Retinal pigment epithelial cell (primary cell): ENCODE measurements at regions not wholly inside any gene's neighbourhood (a gene's known extent, or its start where the extent isn't known, plus 50 kb on each side); places are given as distances from the start of the nearest gene placed in this dataset.

Source experiments
- DNase-seq: peaks from one replicate; pipeline ENCODE4 v3.0.0-alpha.2; 2010; ENCODE audit warnings: low read depth
- H3K4me3 ChIP-seq: 2 replicates; pipeline ENCODE4 v1.5.1; 2011; ENCODE audit warnings: mild to moderate bottlenecking, low read length, control low read depth, moderate library complexity
- TF ChIP-seq, protein P1 (sequence below): conservative IDR thresholded peaks from 2 replicates; pipeline ENCODE4 v1.5.1; 2011; ENCODE audit warnings: low read depth, low read length, control low read depth, inconsistent platforms

DNA sequence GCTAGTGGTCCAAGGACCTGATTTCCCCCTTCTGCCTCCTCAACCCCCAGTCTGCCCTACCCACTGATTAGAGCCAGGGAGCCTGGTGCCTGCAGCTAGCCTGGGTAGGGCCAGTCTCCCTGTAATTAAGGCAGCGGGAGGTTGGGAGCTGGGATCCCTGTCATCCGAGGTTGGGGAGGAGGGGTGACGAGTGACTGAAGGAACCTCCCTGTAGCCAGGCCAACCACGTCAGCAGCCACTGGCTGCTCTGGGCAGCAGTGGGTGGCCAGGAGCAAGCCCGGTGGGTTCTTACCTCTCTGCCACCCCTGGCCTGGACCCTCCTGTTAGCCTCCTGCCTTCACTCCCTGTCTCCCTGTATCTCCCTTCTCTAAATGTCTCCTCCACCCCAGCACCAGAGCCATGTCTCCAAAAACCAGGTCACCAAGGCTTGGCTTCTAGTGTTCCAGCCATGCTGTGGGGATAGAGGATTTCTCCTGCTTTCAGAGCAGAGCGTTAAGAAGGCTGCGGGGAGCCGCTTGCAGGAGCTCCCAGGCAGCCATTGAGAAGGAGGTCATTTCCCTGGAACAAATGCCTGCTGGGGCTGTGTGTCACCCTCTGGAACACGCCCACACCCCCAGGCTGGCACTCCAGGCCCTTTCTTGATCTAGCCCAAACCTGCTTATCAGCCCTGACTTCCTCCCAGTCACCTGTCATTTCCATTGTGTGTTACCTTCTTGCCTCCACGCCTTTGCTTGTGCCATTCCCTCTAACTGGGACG lies 65.0 kb upstream of the GGTA1 start:
- no peak for DNase-seq
- no peak overlapping the region for H3K4me3 ChIP-seq
- TF ChIP-seq, protein P1, sequence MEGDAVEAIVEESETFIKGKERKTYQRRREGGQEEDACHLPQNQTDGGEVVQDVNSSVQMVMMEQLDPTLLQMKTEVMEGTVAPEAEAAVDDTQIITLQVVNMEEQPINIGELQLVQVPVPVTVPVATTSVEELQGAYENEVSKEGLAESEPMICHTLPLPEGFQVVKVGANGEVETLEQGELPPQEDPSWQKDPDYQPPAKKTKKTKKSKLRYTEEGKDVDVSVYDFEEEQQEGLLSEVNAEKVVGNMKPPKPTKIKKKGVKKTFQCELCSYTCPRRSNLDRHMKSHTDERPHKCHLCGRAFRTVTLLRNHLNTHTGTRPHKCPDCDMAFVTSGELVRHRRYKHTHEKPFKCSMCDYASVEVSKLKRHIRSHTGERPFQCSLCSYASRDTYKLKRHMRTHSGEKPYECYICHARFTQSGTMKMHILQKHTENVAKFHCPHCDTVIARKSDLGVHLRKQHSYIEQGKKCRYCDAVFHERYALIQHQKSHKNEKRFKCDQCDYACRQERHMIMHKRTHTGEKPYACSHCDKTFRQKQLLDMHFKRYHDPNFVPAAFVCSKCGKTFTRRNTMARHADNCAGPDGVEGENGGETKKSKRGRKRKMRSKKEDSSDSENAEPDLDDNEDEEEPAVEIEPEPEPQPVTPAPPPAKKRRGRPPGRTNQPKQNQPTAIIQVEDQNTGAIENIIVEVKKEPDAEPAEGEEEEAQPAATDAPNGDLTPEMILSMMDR: no peak

GRCh38 chr9:121566481-121567465 lies 67.1 kb upstream of the GGTA1 start:
- DNase-seq: no peak
- TF ChIP-seq, protein P1: no peak

GRCh38 chr9:121567500-121568342 lies 68.1 kb upstream of the GGTA1 start:
- TF ChIP-seq, protein P1: no peak
- DNase-seq: no peak
- H3K4me3 ChIP-seq: no peak overlapping the region

More at GRCh38 chr9:121566481-121567465, 67.1 kb upstream of the GGTA1 start:
- H3K4me3 ChIP-seq: peak overlapping the region; percentile 6

DNA sequence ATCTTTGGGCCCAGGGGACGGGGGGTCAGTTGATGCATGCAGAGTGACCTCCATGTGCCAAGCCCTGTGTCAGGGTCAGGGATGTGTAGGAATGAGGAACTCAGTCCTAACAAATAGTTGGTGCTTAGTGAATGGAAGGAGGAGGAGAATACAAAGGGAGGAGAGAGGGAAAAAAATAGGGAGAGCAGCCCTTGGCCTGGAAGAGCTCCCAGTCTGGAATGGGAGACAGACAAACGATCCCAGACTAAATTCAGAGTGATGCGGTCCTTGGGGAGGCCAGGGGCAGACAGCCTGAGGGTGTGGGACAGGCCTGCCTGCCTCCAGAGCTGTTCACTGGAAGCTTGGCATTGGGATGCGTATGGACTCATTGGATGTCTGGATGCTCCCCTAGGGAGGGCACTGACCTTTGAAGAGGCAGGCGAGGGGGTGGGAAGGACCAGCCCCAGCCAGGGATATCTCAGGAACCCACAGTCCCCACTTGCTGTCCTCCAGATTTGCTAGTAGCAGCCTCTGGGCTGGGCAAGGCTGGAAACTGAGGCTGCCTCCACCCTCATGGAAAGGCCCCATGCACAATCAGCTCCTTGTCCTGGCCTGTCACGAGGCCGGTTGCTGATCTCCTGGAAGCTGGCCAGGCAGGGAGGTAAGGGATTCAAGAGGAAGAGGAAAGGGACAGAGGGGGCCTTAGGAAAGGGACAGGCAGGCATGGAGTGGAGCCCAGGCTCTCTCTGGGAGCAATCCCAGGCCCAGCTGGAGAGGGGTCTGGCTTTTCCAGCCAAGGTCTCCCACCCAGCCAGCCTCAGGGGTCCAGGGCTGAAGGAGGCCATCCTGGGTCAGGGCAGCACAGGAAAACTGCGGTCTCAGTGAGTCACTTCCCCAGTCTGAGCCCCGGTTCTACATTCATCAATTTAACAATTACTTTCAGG lies 69.0 kb upstream of the GGTA1 start:
- TF ChIP-seq, protein P1: no peak
- peak; percentile 16 for DNase-seq
- H3K4me3 ChIP-seq: no peak overlapping the region

DNA sequence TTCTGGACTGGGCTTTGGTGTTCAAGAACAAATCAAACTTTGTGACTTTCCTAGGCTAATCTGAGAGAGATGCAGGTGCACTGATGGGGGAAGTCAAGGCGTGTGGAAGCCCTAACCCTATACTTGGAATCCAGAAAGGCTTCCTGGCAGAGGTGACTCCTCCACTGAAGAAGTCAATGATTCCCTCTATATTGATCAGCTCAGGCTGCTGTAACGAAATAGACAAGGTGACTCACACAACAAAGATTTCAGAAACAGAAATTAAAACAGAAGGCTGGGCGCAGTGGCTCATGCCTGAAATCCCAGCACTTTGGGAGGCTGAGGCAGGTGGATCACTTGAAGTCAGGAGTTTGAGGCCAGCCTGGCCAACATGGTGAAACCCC lies 69.6 kb upstream of the GGTA1 start:
- no peak for DNase-seq
- TF ChIP-seq, protein P1: no peak
- no peak overlapping the region for H3K4me3 ChIP-seq

DNA sequence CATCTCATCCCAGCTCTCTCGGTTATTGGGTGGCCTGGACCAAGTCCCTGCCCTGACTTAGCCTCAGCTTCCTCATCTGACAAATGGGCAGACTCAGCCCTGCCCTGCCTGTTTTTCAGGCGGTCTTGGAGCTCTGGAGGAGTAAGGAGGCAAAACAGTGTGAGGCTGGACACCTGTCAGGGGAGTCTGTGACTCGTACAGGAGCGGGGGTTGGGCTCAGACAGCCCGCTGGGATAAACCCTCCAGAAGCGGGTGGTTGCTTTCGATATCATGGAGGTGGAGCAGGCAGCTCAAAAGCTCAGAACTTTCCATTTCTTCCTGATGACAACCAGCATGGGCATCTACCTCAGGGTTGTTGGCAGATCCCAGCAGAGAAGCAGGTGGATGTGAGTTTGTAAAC lies 72.9 kb upstream of the GGTA1 start:
- TF ChIP-seq, protein P1: no peak
- DNase-seq: no peak
- H3K4me3 ChIP-seq: no peak overlapping the region
